ENCODE measurements at regions not wholly inside any gene's neighbourhood (a gene's known extent, or its start where the extent isn't known, plus 50 kb on each side); places are given as distances from the start of the nearest gene placed in this dataset.

DNA sequence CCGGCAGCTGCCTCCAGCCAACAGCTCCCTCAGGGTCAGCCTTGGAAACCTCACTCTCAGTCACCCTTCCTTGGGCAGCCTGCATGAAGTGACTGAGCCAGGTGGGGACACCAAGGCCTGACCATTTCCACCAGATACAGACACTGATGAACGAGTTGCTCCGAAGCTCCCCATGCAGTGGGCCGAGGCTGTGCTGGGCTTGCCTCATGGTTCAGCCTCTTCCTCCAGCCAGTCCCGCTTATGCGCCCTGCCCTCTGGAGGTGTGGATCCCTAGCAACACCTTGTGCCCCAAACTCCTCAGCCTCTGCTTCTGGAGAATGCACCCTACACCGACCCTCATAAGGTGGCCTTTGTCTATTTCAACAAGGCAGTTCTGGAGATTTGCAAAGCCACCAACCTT lies 236.0 kb downstream of the RRAGC start:
- no peaks in the 10 kb centered on the region for H3K9me3 ChIP-seq
- ATAC-seq (ENCODE audit: insufficient number of reproducible peaks, low FRiP score, low read depth) (no peak), DNase-seq (ENCODE audit: low spot score) (no peak)
- no peak overlapping the region for H3K27ac ChIP-seq
- no peaks in the 10 kb centered on the region for H3K36me3 ChIP-seq
- H3K4me1 ChIP-seq (ENCODE audit: control insufficient read depth in 1 of 2, low read depth in 2 of 2): no peaks in the 10 kb centered on the region
- TF ChIP-seq, protein P1, sequence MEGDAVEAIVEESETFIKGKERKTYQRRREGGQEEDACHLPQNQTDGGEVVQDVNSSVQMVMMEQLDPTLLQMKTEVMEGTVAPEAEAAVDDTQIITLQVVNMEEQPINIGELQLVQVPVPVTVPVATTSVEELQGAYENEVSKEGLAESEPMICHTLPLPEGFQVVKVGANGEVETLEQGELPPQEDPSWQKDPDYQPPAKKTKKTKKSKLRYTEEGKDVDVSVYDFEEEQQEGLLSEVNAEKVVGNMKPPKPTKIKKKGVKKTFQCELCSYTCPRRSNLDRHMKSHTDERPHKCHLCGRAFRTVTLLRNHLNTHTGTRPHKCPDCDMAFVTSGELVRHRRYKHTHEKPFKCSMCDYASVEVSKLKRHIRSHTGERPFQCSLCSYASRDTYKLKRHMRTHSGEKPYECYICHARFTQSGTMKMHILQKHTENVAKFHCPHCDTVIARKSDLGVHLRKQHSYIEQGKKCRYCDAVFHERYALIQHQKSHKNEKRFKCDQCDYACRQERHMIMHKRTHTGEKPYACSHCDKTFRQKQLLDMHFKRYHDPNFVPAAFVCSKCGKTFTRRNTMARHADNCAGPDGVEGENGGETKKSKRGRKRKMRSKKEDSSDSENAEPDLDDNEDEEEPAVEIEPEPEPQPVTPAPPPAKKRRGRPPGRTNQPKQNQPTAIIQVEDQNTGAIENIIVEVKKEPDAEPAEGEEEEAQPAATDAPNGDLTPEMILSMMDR (IDR thresholded peaks at IDR 0.05): no peak
- no peaks in the 10 kb centered on the region for H3K27me3 ChIP-seq (replicated peaks; ENCODE audit: insufficient read depth)
- no peak overlapping the region for H3K4me3 ChIP-seq

DNA sequence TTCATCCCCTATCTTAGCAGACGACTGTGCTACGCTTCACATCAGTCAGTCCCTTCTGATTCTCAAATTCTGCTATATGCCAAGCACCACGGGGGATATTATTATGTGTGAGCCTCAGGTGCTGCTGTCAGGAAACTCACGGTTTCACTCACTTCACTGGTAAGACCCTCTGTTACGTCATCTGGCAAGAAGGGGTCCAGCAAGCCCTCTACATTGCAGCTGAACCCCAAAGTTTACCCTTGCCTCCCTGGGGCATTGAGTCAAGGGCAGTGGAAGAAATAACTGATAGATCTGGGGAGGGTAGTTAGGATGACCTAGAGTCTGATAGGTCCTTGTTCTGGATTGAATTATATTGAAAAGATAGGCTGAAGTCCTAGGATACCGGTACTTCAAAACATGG lies 237.4 kb downstream of the RRAGC start:
- DNase-seq (ENCODE audit: low spot score): no peak
- Histone ChIP-seq H3K27ac (no peak overlapping the region), H3K36me3 (no peaks in the 10 kb centered on the region), H3K27me3 (replicated peaks; ENCODE audit: insufficient read depth) (no peaks in the 10 kb centered on the region), H3K4me1 (ENCODE audit: control insufficient read depth in 1 of 2, low read depth in 2 of 2) (no peaks in the 10 kb centered on the region), H3K9me3 (no peaks in the 10 kb centered on the region), H3K4me3 (no peak overlapping the region)
- TF ChIP-seq, protein P1 (IDR thresholded peaks at IDR 0.05): no peak
- no peak for ATAC-seq (ENCODE audit: insufficient number of reproducible peaks, low FRiP score, low read depth)

DNA sequence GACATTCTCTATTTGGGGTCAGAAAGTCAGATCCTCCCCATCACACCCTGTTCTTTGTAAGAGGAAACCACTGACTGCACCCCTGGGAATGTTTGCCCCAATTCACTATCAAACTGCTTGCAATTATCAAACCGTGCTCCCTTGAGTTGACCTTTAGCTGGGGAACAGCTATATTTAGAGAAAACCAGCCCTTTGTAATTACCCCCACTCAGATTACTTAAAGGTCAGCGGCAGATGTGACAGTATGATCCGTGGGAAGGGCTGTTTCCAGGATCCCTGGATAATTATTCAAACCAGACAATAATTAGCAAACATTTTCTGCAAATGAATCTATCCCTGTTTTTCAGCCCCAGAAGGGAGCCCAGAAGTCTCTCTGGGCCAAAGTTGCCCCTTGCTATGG lies 242.7 kb downstream of the RRAGC start:
- no peak for DNase-seq (ENCODE audit: low spot score)
- no peaks in the 10 kb centered on the region for H3K36me3 ChIP-seq

DNA sequence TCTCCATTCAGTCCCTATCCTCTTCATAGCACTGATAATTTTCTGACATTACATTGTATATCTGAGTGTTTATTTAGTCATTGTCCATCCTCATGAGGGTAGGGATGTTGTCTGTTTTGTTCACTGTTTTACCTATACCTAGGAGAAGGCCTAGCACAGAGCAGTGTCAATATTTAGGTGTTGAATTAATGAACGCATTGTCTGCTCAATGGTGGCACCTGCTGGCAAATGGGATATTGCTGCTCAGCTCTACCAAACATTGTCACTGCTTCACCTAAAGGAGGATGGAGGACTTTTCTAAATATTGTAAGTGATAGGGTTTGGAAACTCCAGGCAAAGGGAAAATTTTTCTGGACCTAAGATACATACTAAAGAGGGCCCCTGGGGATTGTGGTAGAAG lies 243.9 kb downstream of the RRAGC start:
- H3K36me3 ChIP-seq: no peaks in the 10 kb centered on the region
- TF ChIP-seq, protein P1 (IDR thresholded peaks at IDR 0.05): no peak
- ATAC-seq (ENCODE audit: insufficient number of reproducible peaks, low FRiP score, low read depth): no peak

More for the DNA sequence above, 242.7 kb downstream of the RRAGC start:
- H3K4me1 ChIP-seq (ENCODE audit: control insufficient read depth in 1 of 2, low read depth in 2 of 2): no peaks in the 10 kb centered on the region
- no peaks in the 10 kb centered on the region for H3K9me3 ChIP-seq
- no peaks in the 10 kb centered on the region for H3K27me3 ChIP-seq (replicated peaks; ENCODE audit: insufficient read depth)
- ATAC-seq (ENCODE audit: insufficient number of reproducible peaks, low FRiP score, low read depth): no peak
- no peak overlapping the region for H3K27ac ChIP-seq
- no peak overlapping the region for H3K4me3 ChIP-seq
- TF ChIP-seq, protein P1 (IDR thresholded peaks at IDR 0.05): no peak

DNA sequence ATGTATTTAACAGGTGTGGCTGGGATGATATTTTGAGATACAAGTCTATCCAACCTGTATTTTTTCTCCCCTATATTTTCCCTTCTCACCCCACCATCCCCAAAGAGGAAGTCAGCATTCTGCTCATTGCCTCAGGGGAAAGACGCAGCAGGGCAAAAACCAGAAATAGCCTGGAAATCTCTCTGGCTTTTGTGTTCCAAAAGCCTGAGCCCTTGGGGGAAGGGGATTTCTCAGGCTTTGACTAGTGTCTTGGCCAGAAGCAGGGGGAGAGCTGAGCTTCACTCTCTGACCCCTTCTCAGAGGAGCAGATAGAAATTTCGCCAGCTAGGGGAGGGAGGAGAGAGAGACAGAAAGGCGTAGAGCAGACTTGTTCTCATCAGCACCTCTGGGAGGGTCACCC lies 244.7 kb downstream of the RRAGC start:
- Histone ChIP-seq H3K9me3 (no peaks in the 10 kb centered on the region), H3K27ac (no peak overlapping the region), H3K4me1 (ENCODE audit: control insufficient read depth in 1 of 2, low read depth in 2 of 2) (no peaks in the 10 kb centered on the region), H3K4me3 (no peak overlapping the region), H3K27me3 (replicated peaks; ENCODE audit: insufficient read depth) (no peaks in the 10 kb centered on the region), H3K36me3 (no peaks in the 10 kb centered on the region)
- DNase-seq (ENCODE audit: low spot score) (no peak), ATAC-seq (ENCODE audit: insufficient number of reproducible peaks, low FRiP score, low read depth) (no peak)
- TF ChIP-seq, protein P1 (IDR thresholded peaks at IDR 0.05): no peak

More for the DNA sequence above, 243.9 kb downstream of the RRAGC start:
- H3K4me1 ChIP-seq (ENCODE audit: control insufficient read depth in 1 of 2, low read depth in 2 of 2): no peaks in the 10 kb centered on the region
- DNase-seq (ENCODE audit: low spot score): no peak
- H3K9me3 ChIP-seq: no peaks in the 10 kb centered on the region
- no peak overlapping the region for H3K27ac ChIP-seq
- no peak overlapping the region for H3K4me3 ChIP-seq
- H3K27me3 ChIP-seq (replicated peaks; ENCODE audit: insufficient read depth): no peaks in the 10 kb centered on the region

All from thoracic aorta (tissue), 2 donors.